ENCODE measurements at regions not wholly inside any gene's neighbourhood (a gene's known extent, or its start where the extent isn't known, plus 50 kb on each side); places are given as distances from the start of the nearest gene placed in this dataset.
"Not testable (repeated sequence)": the region's sequence is repeated elsewhere in the genome, so short reads cannot be mapped to it uniquely, and the experiment has no call there.

- no peak for DNase-seq (ENCODE audit: low read depth)
These were observed 52.2 kb upstream of the ABCA1 start for GRCh38 chr9:104980039-104980654.

- DNase-seq (ENCODE audit: low read depth), result no peak
These were observed 53.7 kb upstream of the ABCA1 start for GRCh38 chr9:104981543-104982129.

- DNase-seq (ENCODE audit: low read depth), result no peak
These were observed 54.6 kb upstream of the ABCA1 start for GRCh38 chr9:104982543-104982942.

- DNase-seq (ENCODE audit: low read depth), result no peak
These were observed 55.5 kb upstream of the ABCA1 start for GRCh38 chr9:104983491-104983890.

GRCh38 chr9:104984121-104984520 is 56.2 kb upstream of the ABCA1 start:
- DNase-seq (ENCODE audit: low read depth), result no peak

- DNase-seq (ENCODE audit: low read depth), result no peak
These were observed 56.6 kb upstream of the ABCA1 start for GRCh38 chr9:104984542-104984941.

- DNase-seq (ENCODE audit: low read depth), result no peak
These were observed 57.0 kb upstream of the ABCA1 start for GRCh38 chr9:104984948-104985347.

- no peak for DNase-seq (ENCODE audit: low read depth)
These were observed 58.1 kb upstream of the ABCA1 start for GRCh38 chr9:104986096-104986495.

GRCh38 chr9:104987743-104988142 is 59.8 kb upstream of the ABCA1 start:
- DNase-seq (ENCODE audit: low read depth), result no peak

GRCh38 chr9:104988539-104988938 is 60.6 kb upstream of the ABCA1 start:
- no peak for DNase-seq (ENCODE audit: low read depth)

GRCh38 chr9:104991144-104991953 is 63.4 kb upstream of the ABCA1 start:
- peak; percentile 64 for DNase-seq (ENCODE audit: low read depth)

GRCh38 chr9:104992659-104993058 is 64.7 kb upstream of the ABCA1 start:
- DNase-seq (ENCODE audit: low read depth), result no peak

GRCh38 chr9:104993291-104993963 is 65.5 kb upstream of the ABCA1 start:
- DNase-seq (ENCODE audit: low read depth), result no peak

GRCh38 chr9:104997536-104997935 is 69.6 kb upstream of the ABCA1 start:
- DNase-seq (ENCODE audit: low read depth), result no peak

- no peak for DNase-seq (ENCODE audit: low read depth)
These were observed 71.2 kb upstream of the ABCA1 start for GRCh38 chr9:104999136-104999535.

GRCh38 chr9:105000529-105000928 is 72.6 kb upstream of the ABCA1 start:
- DNase-seq (ENCODE audit: low read depth), result not testable (repeated sequence)

GRCh38 chr9:105004466-105005090 is 76.6 kb upstream of the ABCA1 start:
- no peak for DNase-seq (ENCODE audit: low read depth)

- no peak for DNase-seq (ENCODE audit: low read depth)
These were observed 77.2 kb upstream of the ABCA1 start for GRCh38 chr9:105005186-105005585.

GRCh38 chr9:105006514-105006913 is 78.6 kb upstream of the ABCA1 start:
- DNase-seq (ENCODE audit: low read depth), result no peak

- DNase-seq (ENCODE audit: low read depth), result no peak
These were observed 79.2 kb upstream of the ABCA1 start for GRCh38 chr9:105007143-105007542.

- DNase-seq (ENCODE audit: low read depth), result not testable (repeated sequence)
These were observed 82.1 kb upstream of the ABCA1 start for GRCh38 chr9:105010089-105010488.

GRCh38 chr9:105021917-105022316 is 94.0 kb upstream of the ABCA1 start:
- no peak for DNase-seq (ENCODE audit: low read depth)

Data from activated T-cell treated with anti-CD3 and anti-CD28 coated beads for 1 hour (primary cell).